Loucy (cell line): ENCODE measurements at regions not wholly inside any gene's neighbourhood (a gene's known extent, or its start where the extent isn't known, plus 50 kb on each side); places are given as distances from the start of the nearest gene placed in this dataset.

Source experiments
- H2AFZ ChIP-seq: fragments of 200-600 bp; sonication (generic); 2 replicates; pipeline ENCODE4 v1.6.0; 2016; ENCODE audit warnings: antibody characterized with exemption, mild to moderate bottlenecking, low read length, moderate library complexity
- H3F3A ChIP-seq: fragments of 200-600 bp; 2 replicates; pipeline ENCODE4 v1.6.0; 2016; ENCODE audit warnings: antibody characterized with exemption, low read depth, mild to moderate bottlenecking
- H3K27me3 ChIP-seq: fragments of 200-600 bp; sonication (generic); 2 replicates; pipeline ENCODE4 v1.6.1; 2014; ENCODE audit warnings: low read length, mild to moderate bottlenecking; ENCODE audit not compliant: insufficient read depth, poor library complexity, severe bottlenecking
- H3K36me3 ChIP-seq: fragments of 200-600 bp; sonication (generic); 2 replicates; pipeline ENCODE4 v1.6.1; 2016; ENCODE audit warnings: low read length; ENCODE audit not compliant: insufficient read depth
- H3K4me1 ChIP-seq: fragments of 200-600 bp; sonication (generic); 2 replicates; pipeline ENCODE4 v1.5.1; 2014; ENCODE audit warnings: low read length, mild to moderate bottlenecking; ENCODE audit not compliant: insufficient read depth, poor library complexity, severe bottlenecking
- H3K4me2 ChIP-seq: fragments of 200-600 bp; sonication (generic); 2 replicates; pipeline ENCODE4 v1.6.0; 2014; ENCODE audit warnings: antibody characterized with exemption, low read length, low read depth, mild to moderate bottlenecking; ENCODE audit not compliant: poor library complexity, severe bottlenecking
- H3K4me3 ChIP-seq: fragments of 200-600 bp; sonication (generic); 2 replicates; pipeline ENCODE4 v1.5.1; 2014; ENCODE audit warnings: low read length, mild to moderate bottlenecking, mixed read lengths; ENCODE audit not compliant: poor library complexity, severe bottlenecking
- H3K79me2 ChIP-seq: fragments of 200-600 bp; sonication (generic); 2 replicates; pipeline ENCODE4 v1.6.1; 2014; ENCODE audit warnings: low read length; ENCODE audit not compliant: insufficient read depth
- H3K9ac ChIP-seq: fragments of 200-600 bp; sonication (generic); 2 replicates; pipeline ENCODE4 v1.6.0; 2014; ENCODE audit warnings: mild to moderate bottlenecking, low read depth, low read length, moderate library complexity; ENCODE audit not compliant: poor library complexity, severe bottlenecking
- H3K9me2 ChIP-seq: fragments of 200-600 bp; sonication (generic); replicated peaks from 2 replicates; pipeline ENCODE4 v1.6.1; 2016; ENCODE audit warnings: low read depth, low read length, mixed read lengths
- H3K9me3 ChIP-seq: fragments of 200-600 bp; sonication (generic); 2 replicates; pipeline ENCODE4 v1.6.1; 2014; ENCODE audit warnings: mild to moderate bottlenecking, antibody characterized with exemption, low read length, low read depth; ENCODE audit not compliant: insufficient read depth
- H4K20me1 ChIP-seq: fragments of 200-600 bp; sonication (generic); 2 replicates; pipeline ENCODE4 v1.6.0; 2014; ENCODE audit warnings: antibody characterized with exemption, low read length, mild to moderate bottlenecking; ENCODE audit not compliant: insufficient read depth, poor library complexity, severe bottlenecking
- CTCF ChIP-seq: fragments of 200-600 bp; sonication (generic); conservative IDR thresholded peaks from 2 replicates; pipeline ENCODE4 v1.5.1; 2014; ENCODE audit warnings: mild to moderate bottlenecking, antibody characterized with exemption, low read length
- EZH2phosphoT487 ChIP-seq: fragments of 200-600 bp; IDR thresholded peaks from 2 replicates; pipeline ENCODE4 v1.6.1; 2018; ENCODE audit warnings: antibody characterized with exemption, mild to moderate bottlenecking, moderate library complexity, borderline replicate concordance

GRCh38 chr9:11758016-11758415 is 935.2 kb upstream of the TYRP1 start:
- H3K9ac ChIP-seq, result no peak overlapping the region
- H3K79me2 ChIP-seq, result no peaks in the 10 kb centered on the region
- no peaks in the 10 kb centered on the region for H3K36me3 ChIP-seq
- H3K27me3 ChIP-seq, result no peaks in the 10 kb centered on the region
- H4K20me1 ChIP-seq, result no peaks in the 10 kb centered on the region
- no peaks in the 10 kb centered on the region for H3K9me2 ChIP-seq
- no peaks in the 10 kb centered on the region for H3K4me1 ChIP-seq
- no peak for TF ChIP-seq CTCF
- H3K9me3 ChIP-seq, result no peaks in the 10 kb centered on the region
- H3K4me3 ChIP-seq, result no peak overlapping the region
- H2AFZ ChIP-seq, result no peak overlapping the region
- H3K4me2 ChIP-seq, result no peak overlapping the region
- no peaks in the 10 kb centered on the region for H3F3A ChIP-seq

GRCh38 chr9:11779971-11780370 is 913.2 kb upstream of the TYRP1 start:
- no peak overlapping the region for H3K4me3 ChIP-seq
- H3K9me3 ChIP-seq, result no peaks in the 10 kb centered on the region
- H4K20me1 ChIP-seq, result no peaks in the 10 kb centered on the region
- H3K4me1 ChIP-seq, result no peaks in the 10 kb centered on the region
- no peak overlapping the region for H3K4me2 ChIP-seq
- H3K36me3 ChIP-seq, result no peaks in the 10 kb centered on the region
- H3K27me3 ChIP-seq, result no peaks in the 10 kb centered on the region
- H2AFZ ChIP-seq, result no peak overlapping the region
- no peak overlapping the region for H3K9ac ChIP-seq
- H3K79me2 ChIP-seq, result no peaks in the 10 kb centered on the region
- H3F3A ChIP-seq, result no peaks in the 10 kb centered on the region
- TF ChIP-seq CTCF (no peak), EZH2phosphoT487 (no peak)
- H3K9me2 ChIP-seq, result no peaks in the 10 kb centered on the region

GRCh38 chr9:11792870-11793269 is 900.3 kb upstream of the TYRP1 start:
- Histone ChIP-seq H3K27me3 (no peaks in the 10 kb centered on the region), H3K4me1 (no peaks in the 10 kb centered on the region), H3K9me2 (no peaks in the 10 kb centered on the region), H3K9ac (no peak overlapping the region), H3K79me2 (no peaks in the 10 kb centered on the region), H3K36me3 (no peaks in the 10 kb centered on the region), H2AFZ (no peak overlapping the region), H3K4me3 (no peak overlapping the region), H4K20me1 (no peaks in the 10 kb centered on the region), H3K4me2 (no peak overlapping the region), H3K9me3 (no peaks in the 10 kb centered on the region), H3F3A (no peaks in the 10 kb centered on the region)
- TF ChIP-seq CTCF (no peak), EZH2phosphoT487 (no peak)
